Stimulated activated naive CD8-positive, alpha-beta T cell treated with anti-CD3 and anti-CD28 coated beads, Interleukin-15, Interleukin-2, amounts not matched to agents 100 ng/mL and 50 ng/mL, for 24 hours (primary cell): ENCODE measurements at regions not wholly inside any gene's neighbourhood (a gene's known extent, or its start where the extent isn't known, plus 50 kb on each side); places are given as distances from the start of the nearest gene placed in this dataset.

Source experiments
- H3K27ac Mint-ChIP-seq: one replicate; pipeline ENCODE4 v1.8.0; 2021; ENCODE audit warnings: mild to moderate bottlenecking, mixed read lengths
- H3K27me3 Mint-ChIP-seq: one replicate; pipeline ENCODE4 v1.8.0; 2021; ENCODE audit warnings: mixed read lengths
- H3K36me3 Mint-ChIP-seq: one replicate; pipeline ENCODE4 v1.8.0; 2021; ENCODE audit warnings: low read depth, mixed read lengths
- H3K4me1 Mint-ChIP-seq: one replicate; pipeline ENCODE4 v1.8.0; 2021; ENCODE audit warnings: low read depth, mixed read lengths
- H3K4me3 Mint-ChIP-seq: one replicate; pipeline ENCODE4 v1.8.0; 2021; ENCODE audit warnings: mild to moderate bottlenecking, mixed read lengths
- H3K9me3 Mint-ChIP-seq: one replicate; pipeline ENCODE4 v1.8.0; 2021; ENCODE audit warnings: mixed read lengths

- Mint-ChIP-seq H3K4me1 (no peaks in the 10 kb centered on the region), H3K27me3 (no peaks in the 10 kb centered on the region), H3K36me3 (no peaks in the 10 kb centered on the region), H3K4me3 (no peak overlapping the region), H3K9me3 (peaks cover 4% of the 10 kb centered on the region), H3K27ac (no peak overlapping the region)
Measured at GRCh38 chr13:47330031-47330430, 433.2 kb upstream of the HTR2A start.

- H3K4me3 Mint-ChIP-seq: no peak overlapping the region
- no peaks in the 10 kb centered on the region for H3K27me3 Mint-ChIP-seq
- no peaks in the 10 kb centered on the region for H3K36me3 Mint-ChIP-seq
- H3K27ac Mint-ChIP-seq: no peak overlapping the region
- peaks cover 9% of the 10 kb centered on the region for H3K9me3 Mint-ChIP-seq
- H3K4me1 Mint-ChIP-seq: no peaks in the 10 kb centered on the region
Measured at GRCh38 chr13:47327861-47328260, 431.0 kb upstream of the HTR2A start.

- Mint-ChIP-seq H3K27me3 (peaks cover 3% of the 10 kb centered on the region), H3K4me3 (no peak overlapping the region), H3K4me1 (no peaks in the 10 kb centered on the region), H3K36me3 (no peaks in the 10 kb centered on the region), H3K9me3 (peaks cover 9% of the 10 kb centered on the region), H3K27ac (no peak overlapping the region)
Measured at GRCh38 chr13:47326061-47326460, 429.2 kb upstream of the HTR2A start.

- H3K4me1 Mint-ChIP-seq: no peaks in the 10 kb centered on the region
- no peak overlapping the region for H3K4me3 Mint-ChIP-seq
- peaks cover 2% of the 10 kb centered on the region for H3K27me3 Mint-ChIP-seq
- no peak overlapping the region for H3K27ac Mint-ChIP-seq
- H3K9me3 Mint-ChIP-seq: peaks cover 4% of the 10 kb centered on the region
- no peaks in the 10 kb centered on the region for H3K36me3 Mint-ChIP-seq
Measured at GRCh38 chr13:47317356-47317755, 420.5 kb upstream of the HTR2A start.

- Mint-ChIP-seq H3K27ac (no peak overlapping the region), H3K4me1 (no peaks in the 10 kb centered on the region), H3K4me3 (no peak overlapping the region), H3K27me3 (no peaks in the 10 kb centered on the region), H3K36me3 (no peaks in the 10 kb centered on the region), H3K9me3 (peaks cover 4% of the 10 kb centered on the region)
Measured at GRCh38 chr13:47310401-47310800, 413.5 kb upstream of the HTR2A start.

GRCh38 chr13:47306991-47307390, 410.1 kb upstream of the HTR2A start:
- Mint-ChIP-seq H3K9me3 (no peaks in the 10 kb centered on the region), H3K4me1 (no peaks in the 10 kb centered on the region), H3K36me3 (no peaks in the 10 kb centered on the region), H3K4me3 (no peak overlapping the region), H3K27me3 (no peaks in the 10 kb centered on the region), H3K27ac (no peak overlapping the region)

GRCh38 chr13:47303626-47304025, 406.8 kb upstream of the HTR2A start:
- Mint-ChIP-seq H3K27ac (no peak overlapping the region), H3K36me3 (no peaks in the 10 kb centered on the region), H3K4me1 (no peaks in the 10 kb centered on the region), H3K27me3 (no peaks in the 10 kb centered on the region), H3K4me3 (no peak overlapping the region), H3K9me3 (no peaks in the 10 kb centered on the region)

- Mint-ChIP-seq H3K27me3 (no peaks in the 10 kb centered on the region), H3K27ac (no peak overlapping the region), H3K4me3 (no peak overlapping the region), H3K9me3 (no peaks in the 10 kb centered on the region), H3K4me1 (no peaks in the 10 kb centered on the region), H3K36me3 (no peaks in the 10 kb centered on the region)
Measured at GRCh38 chr13:47299304-47299703, 402.5 kb upstream of the HTR2A start.

- no peaks in the 10 kb centered on the region for H3K4me1 Mint-ChIP-seq
Measured at GRCh38 chr13:47298506-47298905, 401.7 kb upstream of the HTR2A start.

GRCh38 chr13:47294691-47295090, 397.8 kb upstream of the HTR2A start:
- Mint-ChIP-seq H3K9me3 (no peaks in the 10 kb centered on the region), H3K27ac (no peak overlapping the region), H3K4me3 (no peak overlapping the region), H3K4me1 (no peaks in the 10 kb centered on the region), H3K27me3 (peaks cover 4% of the 10 kb centered on the region), H3K36me3 (no peaks in the 10 kb centered on the region)

More at GRCh38 chr13:47298506-47298905, 401.7 kb upstream of the HTR2A start:
- Mint-ChIP-seq H3K27ac (no peak overlapping the region), H3K36me3 (no peaks in the 10 kb centered on the region), H3K9me3 (no peaks in the 10 kb centered on the region), H3K4me3 (no peak overlapping the region), H3K27me3 (peaks cover 4% of the 10 kb centered on the region)

GRCh38 chr13:47291107-47291656, 394.3 kb upstream of the HTR2A start:
- no peaks in the 10 kb centered on the region for H3K9me3 Mint-ChIP-seq
- no peak overlapping the region for H3K4me3 Mint-ChIP-seq
- no peaks in the 10 kb centered on the region for H3K4me1 Mint-ChIP-seq
- H3K36me3 Mint-ChIP-seq: no peaks in the 10 kb centered on the region
- peaks cover 8% of the 10 kb centered on the region for H3K27me3 Mint-ChIP-seq
- no peak overlapping the region for H3K27ac Mint-ChIP-seq

- no peak overlapping the region for H3K27ac Mint-ChIP-seq
- H3K36me3 Mint-ChIP-seq: no peaks in the 10 kb centered on the region
- H3K4me1 Mint-ChIP-seq: no peaks in the 10 kb centered on the region
- H3K27me3 Mint-ChIP-seq: peaks cover 8% of the 10 kb centered on the region
- no peaks in the 10 kb centered on the region for H3K9me3 Mint-ChIP-seq
- H3K4me3 Mint-ChIP-seq: no peak overlapping the region
Measured at GRCh38 chr13:47289567-47289966, 392.7 kb upstream of the HTR2A start.

- H3K36me3 Mint-ChIP-seq: no peaks in the 10 kb centered on the region
- no peak overlapping the region for H3K27ac Mint-ChIP-seq
- no peaks in the 10 kb centered on the region for H3K4me1 Mint-ChIP-seq
- no peak overlapping the region for H3K4me3 Mint-ChIP-seq
- H3K9me3 Mint-ChIP-seq: no peaks in the 10 kb centered on the region
- peaks cover 4% of the 10 kb centered on the region for H3K27me3 Mint-ChIP-seq
Measured at GRCh38 chr13:47288546-47288945, 391.7 kb upstream of the HTR2A start.

GRCh38 chr13:47287291-47287751, 390.5 kb upstream of the HTR2A start:
- H3K4me1 Mint-ChIP-seq: no peaks in the 10 kb centered on the region
- H3K4me3 Mint-ChIP-seq: no peak overlapping the region
- H3K36me3 Mint-ChIP-seq: no peaks in the 10 kb centered on the region
- no peak overlapping the region for H3K27ac Mint-ChIP-seq
- H3K9me3 Mint-ChIP-seq: no peaks in the 10 kb centered on the region
- peaks cover 4% of the 10 kb centered on the region for H3K27me3 Mint-ChIP-seq

- no peak overlapping the region for H3K4me3 Mint-ChIP-seq
- H3K27ac Mint-ChIP-seq: no peak overlapping the region
- no peaks in the 10 kb centered on the region for H3K9me3 Mint-ChIP-seq
- H3K27me3 Mint-ChIP-seq: no peaks in the 10 kb centered on the region
- H3K4me1 Mint-ChIP-seq: no peaks in the 10 kb centered on the region
- no peaks in the 10 kb centered on the region for H3K36me3 Mint-ChIP-seq
Measured at GRCh38 chr13:47281991-47282390, 385.1 kb upstream of the HTR2A start.

- no peaks in the 10 kb centered on the region for H3K36me3 Mint-ChIP-seq
- no peaks in the 10 kb centered on the region for H3K4me1 Mint-ChIP-seq
- no peaks in the 10 kb centered on the region for H3K27me3 Mint-ChIP-seq
- no peak overlapping the region for H3K27ac Mint-ChIP-seq
- no peaks in the 10 kb centered on the region for H3K9me3 Mint-ChIP-seq
- H3K4me3 Mint-ChIP-seq: no peak overlapping the region
Measured at GRCh38 chr13:47279920-47280319, 383.1 kb upstream of the HTR2A start.
